AG09319 (cell line): ENCODE measurements at regions not wholly inside any gene's neighbourhood (a gene's known extent, or its start where the extent isn't known, plus 50 kb on each side); places are given as distances from the start of the nearest gene placed in this dataset.

ENCODE experiments used
- DNase-seq: peaks from one replicate; pipeline ENCODE4 v3.0.0-alpha.2; 2010; ENCODE audit warnings: low read depth; ENCODE audit errors: extremely low read depth
- CTCF ChIP-seq: IDR thresholded peaks from 2 replicates; pipeline ENCODE4 v1.5.1; 2011; ENCODE audit warnings: low read depth, mild to moderate bottlenecking, inconsistent platforms, low read length, moderate library complexity

- no peak for TF ChIP-seq CTCF
- DNase-seq: no peak
These were observed 561.0 kb downstream of the IPMK start for GRCh38 chr10:57706576-57707299.

GRCh38 chr10:57706016-57706415 is 561.7 kb downstream of the IPMK start:
- TF ChIP-seq CTCF: no peak
- DNase-seq: no peak

GRCh38 chr10:57699944-57700343 is 567.8 kb downstream of the IPMK start:
- no peak for TF ChIP-seq CTCF
- DNase-seq: no peak

- TF ChIP-seq CTCF: no peak
- DNase-seq: peak; percentile 54
These were observed 571.1 kb downstream of the IPMK start for GRCh38 chr10:57696641-57697040.

GRCh38 chr10:57694956-57695608 is 572.6 kb downstream of the IPMK start:
- DNase-seq: no peak
- no peak for TF ChIP-seq CTCF

- no peak for TF ChIP-seq CTCF
- DNase-seq: peak; percentile 44
These were observed 575.3 kb downstream of the IPMK start for GRCh38 chr10:57692255-57692980.
